GM12891 (cell line): ENCODE measurements at regions not wholly inside any gene's neighbourhood (a gene's known extent, or its start where the extent isn't known, plus 50 kb on each side); places are given as distances from the start of the nearest gene placed in this dataset.

Experiments used
- POLR2A ChIP-seq: IDR thresholded peaks from 2 replicates; pipeline ENCODE4 v1.6.1; 2011; ENCODE audit warnings: low read depth, low read length, control low read depth
- POLR2AphosphoS5 ChIP-seq: IDR thresholded peaks from 2 replicates; pipeline ENCODE4 v1.6.1; 2011; ENCODE audit warnings: low read depth, low read length, control low read depth
- POU2F2 ChIP-seq: IDR thresholded peaks from 2 replicates; pipeline ENCODE4 v1.6.1; 2011; ENCODE audit warnings: low read depth, mild to moderate bottlenecking, control low read depth, low read length, moderate library complexity
- TAF1 ChIP-seq: IDR thresholded peaks from 2 replicates; pipeline ENCODE4 v1.6.1; 2011; ENCODE audit warnings: low read depth, low read length, control low read depth

DNA sequence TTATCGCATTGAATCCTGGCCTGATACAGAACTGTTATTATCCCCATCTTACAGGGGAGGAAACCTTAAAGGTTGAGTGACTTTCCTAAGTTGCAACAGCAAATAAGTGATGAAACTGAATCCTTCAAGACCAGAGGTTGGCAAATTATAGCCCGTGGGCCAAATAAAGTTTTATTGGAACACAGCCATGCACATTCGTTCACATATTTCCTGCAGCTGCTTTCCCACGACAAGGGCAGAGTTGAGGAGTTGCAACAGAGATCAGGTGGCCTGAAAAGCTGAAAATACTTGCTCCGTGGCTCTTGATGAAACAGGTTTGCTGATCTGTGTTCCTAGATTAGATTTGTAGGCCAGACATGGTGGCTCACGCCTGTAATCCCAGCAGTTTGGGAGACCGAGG is 126.7 kb downstream of the PHETA1 start:
- TF ChIP-seq POLR2A (no peak), POLR2AphosphoS5 (no peak), TAF1 (no peak), POU2F2 (no peak)
